Stimulated activated CD8-positive, alpha-beta memory T cell treated with anti-CD3 and anti-CD28 coated beads, Interleukin-4, amount 100 ng/mL, for 4 hours (primary cell): ENCODE measurements at regions not wholly inside any gene's neighbourhood (a gene's known extent, or its start where the extent isn't known, plus 50 kb on each side); places are given as distances from the start of the nearest gene placed in this dataset.
"Not testable (repeated sequence)": the region's sequence is repeated elsewhere in the genome, so short reads cannot be mapped to it uniquely, and the experiment has no call there.

Source experiments
- DNase-seq, 2 donors: peaks; one replicate each; pipeline ENCODE4 v3.0.0-alpha.2; 2020; ENCODE audit warnings: low read depth in 2 of 2, low spot score in 1 of 2

DNA sequence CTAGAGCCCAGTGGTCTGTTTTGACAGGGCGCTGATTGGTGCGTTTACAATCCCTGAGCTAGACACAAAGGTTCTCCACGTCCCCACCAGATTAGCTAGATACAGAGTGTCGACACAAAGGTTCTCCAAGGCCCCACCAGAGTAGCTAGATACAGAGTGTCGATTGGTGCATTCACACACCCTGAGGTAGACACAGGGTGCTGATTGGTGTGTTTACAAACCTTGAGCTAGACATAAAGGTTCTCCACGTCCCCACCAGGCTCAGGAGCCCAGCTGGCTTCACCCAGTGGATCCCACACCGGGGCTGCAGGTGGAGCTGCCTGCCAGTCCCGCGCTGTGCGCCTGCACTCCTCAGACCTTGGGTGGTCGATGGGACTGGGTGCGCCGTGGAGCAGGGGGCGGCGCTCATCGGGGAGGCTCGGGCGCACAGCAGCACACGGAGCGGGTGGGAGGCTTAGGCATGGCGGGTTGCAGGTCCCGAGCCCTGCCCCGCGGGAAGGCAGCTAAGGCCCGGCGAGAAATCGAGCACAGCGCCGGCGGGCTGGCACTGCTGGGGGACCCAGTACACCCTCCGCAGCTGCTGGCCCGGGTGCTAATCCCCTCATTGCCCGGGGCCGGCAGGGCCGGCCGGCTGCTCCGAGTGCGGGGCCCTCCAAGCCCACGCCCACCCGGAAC lies 122.0 kb upstream of the ANKH start:
- DNase-seq, result not testable (repeated sequence)

DNA sequence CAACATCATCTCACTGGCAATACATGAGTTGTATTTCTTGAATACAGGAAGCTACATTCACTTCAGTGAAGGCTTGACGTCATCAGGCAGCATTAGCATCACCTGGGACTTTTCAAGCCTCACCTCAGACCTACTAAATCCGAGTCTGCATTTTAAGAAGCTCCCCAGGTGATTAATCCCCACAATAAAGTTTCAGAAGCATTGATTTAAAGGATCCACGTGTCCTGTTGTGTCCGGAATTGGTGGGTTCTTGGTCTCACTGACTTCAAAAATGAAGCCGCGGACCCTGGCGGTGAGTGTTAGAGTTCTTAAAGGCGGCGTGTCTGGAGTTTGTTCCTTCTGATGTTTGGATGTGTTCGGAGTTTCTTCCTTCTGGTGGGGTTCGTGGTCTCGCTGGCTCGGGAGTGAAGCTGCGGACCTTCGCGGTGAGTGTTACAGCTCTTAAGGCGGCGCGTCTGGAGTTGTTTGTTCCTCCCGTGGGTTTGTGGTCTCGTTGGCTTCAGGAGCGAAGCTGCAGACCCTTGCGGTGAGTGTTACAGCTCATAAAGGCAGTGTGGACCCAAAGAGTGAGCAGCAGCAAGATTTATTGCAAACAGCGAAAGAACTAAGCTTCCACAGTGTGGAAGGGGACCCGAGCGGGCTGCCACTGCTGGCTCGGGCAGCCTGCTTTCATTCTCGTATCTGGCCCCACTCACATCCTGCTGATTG lies 121.3 kb upstream of the ANKH start:
- DNase-seq, result peak in 1 of 2 donors; percentile 21

DNA sequence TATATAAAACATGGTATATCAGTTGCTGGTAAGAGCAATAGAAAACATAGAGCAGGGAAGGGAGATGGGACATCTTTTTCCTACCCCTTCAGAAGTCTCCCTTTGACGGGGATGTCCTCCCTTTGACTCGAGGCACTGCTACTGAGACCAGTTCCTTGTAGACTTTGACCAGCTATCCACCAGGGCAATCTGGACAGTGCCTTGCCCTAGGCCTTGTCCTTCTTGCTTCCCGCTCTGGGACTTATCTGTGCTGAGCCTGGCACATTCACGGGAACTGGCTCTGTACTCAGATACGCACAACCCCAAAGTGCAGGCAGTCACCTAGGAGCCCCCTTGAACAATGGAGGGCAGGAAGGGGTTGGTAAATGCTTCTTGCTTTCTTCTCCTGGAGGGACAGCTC lies 116.6 kb upstream of the ANKH start:
- DNase-seq, result no peak

DNA sequence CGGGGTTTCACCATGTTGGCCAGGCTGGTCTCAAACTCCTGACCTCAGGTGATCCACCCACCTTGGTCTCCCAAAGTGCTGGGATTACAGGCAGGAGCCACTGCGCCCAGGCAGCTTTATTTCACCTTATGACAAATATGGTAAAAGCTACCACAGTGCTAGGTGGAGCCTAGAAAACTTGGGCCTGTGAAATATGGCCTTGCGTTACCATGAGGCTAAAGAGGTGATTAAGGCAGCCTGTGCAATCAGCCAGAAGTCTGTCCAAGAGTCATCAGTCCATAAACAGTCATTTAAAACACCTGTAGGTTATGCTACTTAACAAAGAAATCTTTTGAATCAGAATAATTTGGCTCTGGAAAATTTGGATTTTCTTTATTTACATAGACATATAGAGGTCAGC lies 114.8 kb upstream of the ANKH start:
- no peak for DNase-seq

DNA sequence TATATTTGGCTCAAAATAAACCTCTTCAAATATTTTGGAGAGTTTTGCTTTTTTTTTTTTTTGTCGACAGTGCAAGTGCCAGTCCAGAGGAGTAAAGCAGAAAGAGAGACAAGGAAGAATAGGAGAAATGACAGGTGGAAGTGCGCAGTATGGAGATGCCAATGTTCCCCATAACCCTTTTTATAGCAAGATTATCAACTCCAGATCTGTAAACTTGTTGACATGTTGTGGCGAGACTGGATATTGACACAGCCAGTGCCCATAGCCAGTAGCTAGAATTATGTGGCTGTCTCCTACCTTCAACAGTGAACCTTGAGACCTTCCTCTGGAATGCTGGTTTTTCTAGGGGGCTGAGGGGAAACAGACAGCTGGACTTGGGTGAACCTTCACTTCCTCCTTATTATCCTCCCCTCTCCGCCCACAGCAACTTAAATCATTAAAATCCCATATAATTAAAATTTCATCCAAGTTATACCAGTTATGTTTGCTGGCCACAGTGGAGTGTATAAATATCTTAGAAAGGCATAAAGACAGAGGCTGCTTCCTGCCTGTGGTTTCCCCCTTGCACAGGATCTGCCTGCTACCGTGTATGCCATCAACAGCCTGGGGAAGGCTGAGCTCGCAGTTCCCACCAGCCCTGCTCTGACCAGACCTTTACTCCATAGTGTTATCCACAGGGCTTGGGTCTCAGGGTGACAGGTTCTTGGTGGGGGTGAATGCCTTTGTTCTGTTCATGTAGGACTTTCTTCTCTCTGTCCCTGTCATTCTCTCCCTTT lies 112.3 kb upstream of the ANKH start:
- no peak for DNase-seq

DNA sequence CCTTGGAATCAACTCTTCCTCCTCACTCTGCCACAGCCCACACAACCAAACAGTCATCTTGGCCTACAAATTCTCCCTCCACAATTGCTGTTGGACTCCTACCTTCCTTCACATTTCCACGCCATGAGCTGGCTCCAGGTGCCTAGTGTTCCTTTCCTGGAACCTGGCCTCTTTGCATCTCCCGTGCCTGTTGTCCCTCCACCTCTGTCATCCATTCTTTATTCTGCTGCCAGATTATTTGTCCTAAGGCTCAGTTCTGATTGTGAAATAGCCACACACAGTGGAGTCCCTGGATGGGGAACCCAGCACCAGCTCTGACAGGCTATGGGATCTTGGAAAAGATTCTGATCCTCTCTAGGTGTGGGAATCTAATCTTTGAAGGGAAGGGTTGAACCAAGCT lies 109.1 kb upstream of the ANKH start:
- no peak for DNase-seq

DNA sequence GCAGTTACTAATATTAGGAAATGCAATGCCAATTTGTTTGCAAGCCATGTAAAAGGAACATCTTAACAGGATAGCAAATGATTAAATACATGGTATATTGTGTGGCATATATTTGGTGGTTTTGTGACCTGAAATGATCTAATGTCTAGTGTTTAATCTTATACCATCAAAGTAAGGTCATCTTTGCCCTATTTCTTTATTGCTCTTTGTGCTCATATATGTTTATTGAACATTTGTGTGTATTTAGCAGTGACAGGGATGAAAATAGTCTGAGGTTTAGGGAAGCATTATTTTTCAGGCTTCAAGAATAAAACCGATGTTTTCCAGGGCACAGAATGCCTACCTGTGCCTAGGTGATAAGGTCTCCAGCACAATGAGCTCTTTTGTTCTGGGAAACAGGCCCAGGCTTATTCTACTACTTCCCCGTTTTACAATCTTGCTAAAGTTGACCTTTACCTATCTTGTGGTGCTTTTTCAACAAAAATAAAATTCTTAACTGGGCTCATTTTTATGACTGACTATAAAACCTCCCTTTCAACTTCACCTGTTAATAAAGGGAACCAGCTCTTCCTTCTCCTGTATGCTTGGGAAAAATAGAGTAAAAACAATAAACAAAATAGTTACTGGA lies 105.6 kb upstream of the ANKH start:
- DNase-seq, result no peak

DNA sequence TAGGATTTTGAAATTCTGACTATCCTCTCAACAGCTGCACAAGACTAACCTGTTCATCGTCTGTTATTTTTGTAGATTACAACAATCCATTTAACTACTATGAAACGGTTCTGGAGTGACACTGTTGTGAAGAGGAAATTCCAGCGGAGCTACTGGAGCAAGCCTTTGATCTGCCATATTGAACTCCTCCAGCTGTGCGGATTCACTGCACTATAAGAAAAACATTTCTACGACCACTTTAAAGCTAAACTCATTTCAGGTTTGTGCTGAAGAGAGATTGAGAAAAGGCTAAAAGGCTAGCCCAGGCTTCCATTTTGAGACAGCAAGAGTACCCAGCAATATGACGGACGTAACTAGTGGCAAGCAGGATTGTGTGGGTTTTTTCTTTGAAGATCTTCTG lies 104.9 kb upstream of the ANKH start:
- DNase-seq, result no peak

DNA sequence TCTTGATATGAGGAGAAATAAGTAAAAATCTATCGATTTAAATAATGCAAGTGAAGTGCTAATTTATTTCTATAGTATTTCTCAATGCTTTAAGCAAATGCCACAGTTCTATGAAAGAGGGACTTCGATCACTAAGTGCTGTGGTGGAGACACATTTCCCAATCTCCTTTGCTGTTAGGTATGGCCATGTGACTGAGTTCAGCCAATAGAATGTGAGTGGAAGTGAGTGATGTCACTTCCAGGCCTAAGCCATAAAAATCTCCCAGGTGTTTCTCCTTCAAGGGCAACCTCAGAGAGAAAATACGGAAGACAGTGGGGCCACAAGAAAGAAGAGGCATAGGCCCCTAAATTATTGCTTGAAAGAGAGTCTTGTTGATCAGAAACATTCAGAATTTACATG lies 100.3 kb upstream of the ANKH start:
- DNase-seq, result no peak

DNA sequence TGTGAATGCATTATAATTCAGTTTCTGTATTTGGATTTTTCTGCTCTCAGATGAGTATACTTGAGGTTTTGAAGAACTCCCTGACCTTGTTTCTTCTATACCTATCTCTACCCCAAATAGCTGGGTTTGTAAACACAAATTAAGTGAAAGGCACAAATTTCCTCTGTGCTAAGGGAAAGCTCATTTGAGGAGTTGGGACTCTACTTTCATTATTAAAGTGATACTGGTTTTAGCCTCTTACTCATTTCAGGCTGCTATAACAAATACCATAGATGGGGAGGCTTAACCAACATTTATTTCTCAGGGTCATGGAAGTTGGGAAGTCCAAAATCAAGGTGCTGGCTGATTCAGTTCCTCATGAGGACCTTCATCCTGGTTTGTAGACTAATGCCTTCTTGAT lies 97.2 kb upstream of the ANKH start:
- no peak for DNase-seq

DNA sequence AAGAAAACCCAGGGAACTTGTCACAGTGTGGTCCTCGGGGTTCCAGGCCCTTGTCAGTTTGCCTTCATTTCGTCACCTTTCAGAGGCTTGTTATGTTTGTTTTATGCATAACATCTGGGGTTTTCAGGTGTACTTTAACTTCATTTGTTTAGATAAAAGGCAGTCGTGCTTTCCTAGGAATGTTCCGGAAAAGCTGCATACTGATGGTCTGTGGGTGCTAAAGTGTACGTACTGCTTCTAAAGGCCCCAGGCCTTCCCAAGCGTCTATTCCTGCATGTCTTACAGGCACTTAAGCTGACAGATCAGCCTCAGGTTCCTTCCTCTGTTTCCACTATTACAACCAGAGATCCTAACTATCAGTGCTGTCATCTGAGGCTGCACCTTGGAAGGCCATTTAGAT lies 95.6 kb upstream of the ANKH start:
- no peak for DNase-seq

DNA sequence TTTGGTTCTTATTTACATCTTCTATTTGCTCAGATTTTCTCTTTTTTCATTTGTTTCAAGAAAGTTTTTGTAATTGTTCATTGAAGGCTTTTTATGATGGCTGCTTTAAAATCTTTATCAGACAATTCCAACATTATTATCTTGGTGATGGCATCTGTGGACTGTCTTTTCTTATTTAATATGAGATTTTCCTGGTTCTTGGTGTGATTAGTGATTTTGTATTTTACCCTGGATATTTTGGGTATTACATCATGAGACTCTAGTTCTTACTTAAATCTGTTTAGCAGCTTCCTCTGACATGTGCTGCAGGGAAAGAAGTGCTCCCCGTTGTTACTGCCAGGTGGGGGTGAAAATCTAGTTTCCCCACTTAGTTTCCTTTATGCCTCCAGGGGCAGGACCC lies 94.2 kb upstream of the ANKH start:
- DNase-seq, result no peak

DNA sequence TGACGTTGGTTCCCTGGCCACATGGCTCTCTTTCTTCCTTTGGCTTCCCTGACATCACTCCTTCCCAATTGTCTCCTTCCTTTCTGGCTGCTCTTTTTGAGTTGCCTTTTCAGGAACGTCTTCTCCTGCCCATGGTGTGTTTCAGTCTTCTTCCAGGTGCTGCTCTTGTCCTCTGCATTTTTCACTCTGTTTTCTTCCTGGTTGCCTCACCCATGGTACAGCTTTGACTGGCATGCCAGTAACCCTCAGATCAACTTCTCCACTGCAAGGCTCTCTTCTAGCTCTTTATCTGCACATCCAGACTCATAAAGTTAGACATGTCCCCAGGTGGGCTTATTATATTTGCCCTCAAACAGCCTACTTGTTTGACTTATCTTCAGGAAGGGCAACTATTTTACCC lies 91.0 kb upstream of the ANKH start:
- no peak for DNase-seq

DNA sequence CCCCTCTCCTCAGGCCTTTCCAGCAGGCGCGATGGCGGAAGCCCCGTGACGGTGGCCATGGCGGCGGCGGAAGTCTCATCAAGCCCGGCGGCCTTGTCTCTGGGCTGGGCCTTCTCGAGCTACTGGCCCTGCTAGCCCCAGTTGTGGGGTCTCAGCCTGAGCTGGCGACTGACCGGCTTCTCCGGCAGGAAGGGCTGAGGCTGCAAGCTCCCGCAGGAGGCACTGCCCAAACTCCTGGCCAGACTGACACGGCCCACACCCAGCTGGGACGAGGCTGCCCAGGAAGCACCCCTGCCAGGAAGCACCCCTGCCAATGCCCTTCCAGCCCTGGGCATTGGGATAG lies 88.5 kb upstream of the ANKH start:
- no peak for DNase-seq

DNA sequence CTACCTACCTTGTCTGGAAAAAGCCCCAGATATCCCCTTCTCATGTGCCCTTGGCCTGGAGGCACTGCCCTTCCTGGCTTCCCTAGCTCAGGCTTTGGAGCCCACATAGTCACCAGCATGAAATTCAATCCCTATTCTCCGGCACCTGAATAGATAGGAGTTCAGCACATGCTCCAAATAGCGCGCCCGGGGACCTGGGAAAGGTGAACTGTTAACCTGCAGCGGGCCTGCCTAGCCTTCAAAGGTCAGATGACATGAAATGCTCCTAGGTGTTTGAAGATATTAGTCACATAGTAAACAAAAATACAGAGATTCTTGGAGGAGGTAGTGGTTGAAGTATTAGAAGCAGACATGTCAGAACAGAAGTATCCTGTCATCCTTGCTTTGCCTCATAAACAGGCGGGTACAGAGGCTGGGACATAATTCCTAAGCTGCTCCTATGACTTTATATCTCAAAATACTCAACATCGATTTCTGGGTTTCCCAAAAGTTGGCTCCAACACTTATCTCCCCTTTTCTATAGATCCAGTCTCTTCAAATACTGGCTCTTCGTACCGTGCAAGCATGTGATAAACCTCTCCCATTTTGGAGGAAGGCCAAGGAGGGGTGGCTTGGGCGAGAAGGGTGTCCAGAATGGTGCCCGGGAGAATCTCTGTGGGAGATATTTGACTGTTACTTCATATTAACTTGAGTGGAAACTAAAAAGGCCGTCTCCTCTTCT lies 88.0 kb upstream of the ANKH start:
- no peak for DNase-seq

DNA sequence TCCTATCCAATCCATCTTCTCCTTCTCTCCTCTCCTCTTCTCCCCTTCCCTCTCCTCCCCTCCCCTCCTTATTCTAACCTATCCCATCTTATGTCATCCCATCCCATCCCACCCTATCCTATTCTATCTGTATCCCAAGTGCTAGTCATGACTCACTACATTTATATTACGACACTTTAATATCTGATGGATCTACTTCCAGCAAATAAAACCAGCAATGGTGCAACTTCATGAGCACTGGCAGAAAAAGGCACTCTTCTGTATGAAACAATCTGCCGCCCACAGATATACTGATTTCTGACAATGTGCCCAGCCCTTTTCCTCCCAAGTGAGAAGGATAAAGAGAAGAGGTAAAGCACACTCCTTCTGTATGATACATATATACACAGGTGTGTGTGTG lies 86.6 kb upstream of the ANKH start:
- no peak for DNase-seq

DNA sequence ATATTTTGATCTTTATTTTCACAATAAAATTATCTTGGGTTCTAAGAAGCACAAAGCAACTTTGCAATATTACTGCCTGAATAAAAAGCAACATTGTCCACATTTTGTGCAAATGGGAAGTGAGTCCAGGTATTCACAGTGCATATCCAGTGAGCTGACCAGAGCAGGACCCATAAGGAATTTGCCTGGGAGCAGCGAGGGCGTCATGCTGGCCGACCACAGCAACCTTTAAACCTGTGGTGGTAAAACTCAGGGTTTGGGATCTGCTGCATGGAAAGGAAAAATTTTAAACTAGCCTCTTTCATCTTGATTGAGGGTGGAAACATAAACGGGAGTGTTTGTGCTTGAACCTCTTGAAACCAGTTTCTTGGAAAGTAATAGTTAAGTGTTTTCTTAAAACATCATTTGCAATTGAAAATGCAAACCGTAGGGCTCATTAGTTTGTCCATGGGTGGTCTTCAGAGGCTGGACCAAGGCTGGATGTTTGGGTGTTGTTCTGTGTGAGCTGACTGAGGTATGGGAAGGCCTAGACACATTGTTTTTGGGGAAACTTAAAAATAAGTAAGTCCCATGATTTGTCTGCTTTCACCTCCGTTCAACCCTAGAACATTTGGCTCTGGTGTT lies 85.0 kb upstream of the ANKH start:
- DNase-seq, result no peak

DNA sequence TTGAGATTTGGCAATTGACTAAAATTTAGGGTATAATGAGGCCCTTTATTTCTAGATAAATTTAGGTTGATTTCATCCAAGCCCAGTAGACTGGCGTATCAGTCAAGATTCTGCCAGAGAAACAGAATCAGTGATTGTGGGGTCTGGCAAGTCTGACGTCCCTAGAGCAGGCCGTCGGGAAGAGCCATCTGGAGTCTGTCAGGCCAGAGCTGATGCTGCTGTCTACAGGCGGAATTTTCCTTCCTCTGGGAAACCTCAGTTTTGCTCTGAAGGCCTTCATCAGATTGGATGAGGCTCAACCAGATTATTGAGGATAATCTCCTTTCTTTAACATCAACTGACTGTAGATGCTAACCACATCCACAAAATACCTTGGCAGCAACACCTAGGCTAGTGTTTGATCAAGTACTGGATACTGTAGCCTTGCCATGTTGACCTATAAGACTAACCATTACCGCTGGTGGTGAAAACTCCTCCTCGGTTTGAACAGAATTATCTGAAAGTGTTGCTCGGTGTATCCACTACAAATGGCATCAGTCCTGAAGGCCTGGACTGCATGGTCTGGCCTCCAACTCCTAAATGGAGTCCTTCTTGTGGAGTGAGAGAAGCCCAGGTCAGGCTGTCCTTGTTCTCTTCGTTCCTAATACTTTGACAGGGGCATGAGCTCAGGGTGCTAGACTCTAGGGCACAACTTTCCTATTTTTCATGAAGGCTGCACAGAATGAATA lies 83.2 kb upstream of the ANKH start:
- no peak for DNase-seq

DNA sequence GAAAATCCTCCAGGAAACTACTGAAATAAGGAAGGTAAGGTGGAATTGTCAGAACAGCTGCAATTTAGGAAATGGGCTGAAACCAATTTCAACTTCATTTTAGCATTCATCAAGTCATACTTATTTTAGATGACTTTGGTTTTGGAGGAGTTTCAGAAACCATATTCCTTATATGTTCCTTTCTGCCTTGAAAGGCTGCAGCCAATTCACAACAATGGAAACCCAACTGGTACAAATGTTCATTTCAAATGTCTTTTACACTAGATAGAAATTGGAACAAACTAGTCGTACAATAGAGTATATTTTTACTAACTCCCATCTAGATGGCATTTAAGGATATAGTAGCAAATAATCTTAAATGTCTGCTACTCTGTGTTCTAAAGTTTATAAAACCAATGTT lies 82.6 kb upstream of the ANKH start:
- no peak for DNase-seq

DNA sequence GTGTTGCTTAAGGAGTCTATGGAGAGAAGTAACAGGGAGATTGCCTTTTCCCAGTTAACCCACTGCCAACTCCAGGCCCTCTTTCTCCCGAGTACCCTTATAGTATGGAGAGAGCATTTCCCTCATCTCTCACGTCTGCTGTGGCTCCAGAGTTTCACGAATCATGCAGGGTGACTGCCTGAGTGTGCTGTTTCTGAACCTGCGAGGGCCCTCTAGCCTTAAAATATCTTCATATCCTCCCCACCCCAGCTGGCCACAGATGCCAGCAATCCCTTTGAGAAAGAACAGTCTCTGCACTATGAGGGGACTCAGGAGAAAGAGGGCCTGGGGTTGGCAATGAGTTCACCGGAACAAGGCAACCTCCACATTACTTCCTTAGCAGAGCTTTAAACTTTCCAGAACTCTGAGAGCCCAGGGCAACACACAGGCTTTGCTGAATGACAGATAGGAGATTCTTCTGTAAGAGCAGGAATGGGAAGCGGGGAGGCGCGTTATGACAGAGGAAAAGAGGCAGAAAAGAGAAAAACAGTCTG lies 81.6 kb upstream of the ANKH start:
- DNase-seq, result no peak
